H1 (cell line): ENCODE measurements at regions not wholly inside any gene's neighbourhood (a gene's known extent, or its start where the extent isn't known, plus 50 kb on each side); places are given as distances from the start of the nearest gene placed in this dataset.

Source experiments
- BACH1 ChIP-seq: IDR thresholded peaks from 2 replicates; pipeline ENCODE4 v1.6.1; 2012; ENCODE audit warnings: low read length, improper control_type of control experiment
- EGR1 ChIP-seq: IDR thresholded peaks from 2 replicates; pipeline ENCODE4 v1.6.1; 2011; ENCODE audit warnings: low read depth, low read length, borderline replicate concordance
- POLR2AphosphoS5 ChIP-seq: IDR thresholded peaks from 2 replicates; pipeline ENCODE4 v1.6.1; 2011; ENCODE audit warnings: low read depth, low read length
- RNF2 ChIP-seq: fragments of 200-900, 300-1000 bp; sonication (generic); IDR thresholded peaks from 2 replicates; pipeline ENCODE4 v1.7.1; 2016; ENCODE audit warnings: borderline replicate concordance, low read depth, mild to moderate bottlenecking, antibody characterized with exemption, low read length; ENCODE audit not compliant: poor library complexity, severe bottlenecking; ENCODE audit errors: missing control alignments

GRCh38 chr12:11457996-11458645 lies 62.8 kb upstream of the PRB2 start (continued):
- TF ChIP-seq EGR1 (no peak), POLR2AphosphoS5 (no peak), BACH1 (no peak), RNF2 (no peak)
- TF ChIP-seq, all 59 proteins: peak for 0
